GM23338 (cell line): ENCODE measurements at regions not wholly inside any gene's neighbourhood (a gene's known extent, or its start where the extent isn't known, plus 50 kb on each side); places are given as distances from the start of the nearest gene placed in this dataset.

Source experiments
- ATAC-seq: fragments of 200-7000 bp; cut with Tn5 transposase; 3 replicates; pipeline ENCODE4 v1.9.1; 2020
- DNase-seq: peaks from one replicate; pipeline ENCODE4 v3.0.0-alpha.2; 2015; ENCODE audit warnings: low spot score
- H2AFZ ChIP-seq: fragments of 200-600 bp; sonication (generic); 2 replicates; pipeline ENCODE4 v1.8.0; 2016; ENCODE audit warnings: antibody characterized with exemption, mild to moderate bottlenecking, moderate library complexity
- H3F3A ChIP-seq: fragments of 200-600 bp; sonication (generic); replicated peaks from 2 replicates; pipeline ENCODE4 v1.8.0; 2017; ENCODE audit warnings: antibody characterized with exemption, mixed run types, low read depth
- H3K27ac ChIP-seq: fragments of 200-600 bp; sonication (generic); 2 replicates; pipeline ENCODE4 v1.6.1; 2016; ENCODE audit warnings: low read depth
- H3K27me3 ChIP-seq: fragments of 200-600 bp; sonication (generic); 2 replicates; pipeline ENCODE4 v1.8.0; 2016; ENCODE audit warnings: mild to moderate bottlenecking, mixed run types, moderate library complexity; ENCODE audit not compliant: insufficient read depth
- H3K36me3 ChIP-seq: fragments of 200-600 bp; sonication (generic); 2 replicates; pipeline ENCODE4 v1.8.0; 2016; ENCODE audit warnings: mild to moderate bottlenecking; ENCODE audit not compliant: insufficient read depth
- H3K4me1 ChIP-seq: fragments of 200-600 bp; sonication (generic); 2 replicates; pipeline ENCODE4 v1.8.0; 2016; ENCODE audit warnings: mild to moderate bottlenecking, moderate library complexity; ENCODE audit not compliant: insufficient read depth
- H3K4me2 ChIP-seq: fragments of 200-600 bp; sonication (generic); 2 replicates; pipeline ENCODE4 v1.7.1; 2017; ENCODE audit warnings: mixed run types
- H3K4me3 ChIP-seq: fragments of 200-600 bp; sonication (generic); 2 replicates; pipeline ENCODE4 v1.6.1; 2016; ENCODE audit warnings: mixed run types
- H3K79me2 ChIP-seq: fragments of 200-600 bp; sonication (generic); replicated peaks from 2 replicates; pipeline ENCODE4 v1.8.0; 2017; ENCODE audit warnings: mild to moderate bottlenecking; ENCODE audit not compliant: insufficient read depth
- H3K9me2 ChIP-seq: fragments of 200-600 bp; sonication (generic); 2 replicates; pipeline ENCODE4 v1.8.0; 2017; ENCODE audit not compliant: insufficient read depth
- H4K20me1 ChIP-seq: fragments of 200-600 bp; sonication (generic); replicated peaks from 2 replicates; pipeline ENCODE4 v1.8.0; 2017; ENCODE audit warnings: mild to moderate bottlenecking; ENCODE audit not compliant: insufficient read depth
- H3K27ac Mint-ChIP-seq: 2 replicates; pipeline ENCODE4 v1.8.0; 2020; ENCODE audit warnings: inconsistent platforms, mild to moderate bottlenecking, moderate library complexity, mixed read lengths
- H3K27me3 Mint-ChIP-seq: 3 replicates; pipeline ENCODE4 v1.8.0; 2022; ENCODE audit warnings: low read depth, mild to moderate bottlenecking, moderate library complexity, mixed read lengths, inconsistent platforms; ENCODE audit not compliant: insufficient read depth, poor library complexity
- H3K36me3 Mint-ChIP-seq: 3 replicates; pipeline ENCODE4 v1.8.0; 2021; ENCODE audit warnings: low read depth, mild to moderate bottlenecking, inconsistent platforms, moderate library complexity, mixed read lengths
- H3K4me1 Mint-ChIP-seq: 3 replicates; pipeline ENCODE4 v1.8.0; 2020; ENCODE audit warnings: mild to moderate bottlenecking, inconsistent platforms, mixed read lengths
- H3K4me3 Mint-ChIP-seq: 3 replicates; pipeline ENCODE4 v1.8.0; 2021; ENCODE audit warnings: moderate library complexity, mild to moderate bottlenecking, inconsistent platforms, mixed read lengths
- H3K9me3 Mint-ChIP-seq: 3 replicates; pipeline ENCODE4 v1.8.0; 2020; ENCODE audit warnings: moderate library complexity, mild to moderate bottlenecking, inconsistent platforms, mixed read lengths
- CTCF ChIP-seq, 2 experiments: fragments of 200-600 bp in 1 of 2; sonication (generic) in 1 of 2; conservative IDR thresholded peaks; 2 replicates each; pipeline versions ENCODE4 v1.5.1 to v1.6.1; 2016 to 2017; ENCODE audit warnings: antibody characterized with exemption in 2 of 2, low read depth in 2 of 2, mild to moderate bottlenecking in 2 of 2, moderate library complexity in 1 of 2
- ZNF462 ChIP-seq: fragments of 250-450 bp; sonication (Bioruptor Pico); IDR thresholded peaks from 2 replicates; pipeline ENCODE4 v1.5.0; 2020; ENCODE audit warnings: mild to moderate bottlenecking, moderate library complexity

GRCh38 chr14:62162998-62163589, 400.9 kb downstream of the SNAPC1 start:
- Mint-ChIP-seq H3K9me3 (no peaks in the 10 kb centered on the region), H3K27ac (no peak overlapping the region), H3K27me3 (no peaks in the 10 kb centered on the region), H3K4me3 (no peak overlapping the region), H3K4me1 (no peaks in the 10 kb centered on the region; the same call in 1 of the 3 replicates), H3K36me3 (no peaks in the 10 kb centered on the region)
- Histone ChIP-seq H3K36me3 (no peaks in the 10 kb centered on the region), H3K4me2 (no peak overlapping the region), H3K27me3 (no peaks in the 10 kb centered on the region), H3K79me2 (no peaks in the 10 kb centered on the region), H3F3A (no peaks in the 10 kb centered on the region), H2AFZ (no peak overlapping the region; the same call in 1 of the 2 replicates), H3K4me3 (no peak overlapping the region), H3K27ac (no peak overlapping the region), H4K20me1 (no peaks in the 10 kb centered on the region), H3K4me1 (no peaks in the 10 kb centered on the region), H3K9me2 (no peaks in the 10 kb centered on the region)
- DNase-seq = peak; percentile 82
- TF ChIP-seq ZNF462 (CRISPR knock-in tag) (no peak), CTCF (conservative IDR thresholded peaks at IDR 0.05; ENCODE audit: low read depth in 2 of 2) (peak; percentile 89 to 95)
- peak; percentile 85 for ATAC-seq
